ENCODE measurements at regions not wholly inside any gene's neighbourhood (a gene's known extent, or its start where the extent isn't known, plus 50 kb on each side); places are given as distances from the start of the nearest gene placed in this dataset.

DNA sequence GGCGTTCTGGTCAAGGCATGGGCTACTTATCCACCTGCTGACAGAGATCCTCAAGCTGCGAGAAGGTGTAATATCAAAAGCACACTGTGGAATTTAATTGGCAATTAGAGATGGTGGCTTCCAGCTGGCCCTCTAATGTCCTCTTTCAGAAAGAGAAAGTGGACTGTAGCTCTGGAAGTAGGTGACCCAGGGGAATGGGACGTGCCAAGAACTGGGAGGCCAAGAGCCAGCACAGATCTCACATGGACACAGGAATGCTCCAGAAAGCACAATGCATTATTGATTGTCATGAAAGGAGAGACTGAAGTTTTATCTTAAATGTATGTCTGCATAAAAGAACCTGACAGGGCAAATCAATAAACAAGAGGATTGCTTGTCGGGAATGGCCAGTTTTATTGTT, 198.6 kb upstream of the CDH4 start:
- no peak for DNase-seq (ENCODE audit: low read depth in 2 of 2, low spot score in 1 of 2)

DNA sequence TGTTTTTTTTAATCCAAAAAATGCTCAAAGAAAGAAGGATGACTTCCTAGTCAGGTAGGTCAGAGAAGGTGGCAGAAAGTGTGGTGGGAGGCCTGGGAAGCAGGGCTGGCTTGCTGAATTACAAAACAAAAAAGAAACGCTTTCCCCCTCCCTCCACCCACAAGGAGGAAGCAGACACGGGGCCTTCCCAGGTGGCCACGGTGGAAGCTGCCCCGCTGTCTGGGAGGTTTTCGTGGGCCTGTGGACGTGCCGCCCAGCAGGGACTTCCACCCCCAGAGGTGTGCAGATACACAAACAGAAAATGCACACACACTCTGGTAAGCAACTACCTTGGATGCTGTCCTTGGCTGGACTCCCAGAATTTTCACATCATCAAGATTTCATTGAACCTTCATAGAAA, 198.2 kb upstream of the CDH4 start:
- no peak for DNase-seq (ENCODE audit: low read depth in 2 of 2, low spot score in 1 of 2)

DNA sequence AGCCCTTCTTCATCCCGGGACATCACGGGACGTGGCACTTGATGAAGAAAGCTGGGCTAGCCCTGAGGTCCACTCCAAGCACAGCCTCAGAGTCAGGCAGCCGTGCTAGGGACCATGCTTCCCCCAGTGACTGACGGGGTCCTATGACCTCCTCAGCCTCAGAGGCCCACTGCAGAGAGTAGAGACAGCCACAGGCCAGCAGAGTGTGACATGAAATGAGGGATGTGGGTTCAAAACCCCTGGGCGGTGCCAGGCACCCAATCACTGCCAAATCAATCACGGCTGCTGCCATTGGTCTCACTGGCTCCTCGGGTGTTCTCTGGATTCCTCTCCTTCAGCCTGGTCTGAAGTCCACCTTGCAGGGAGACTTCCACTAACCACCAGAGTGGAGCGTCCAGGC, 197.7 kb upstream of the CDH4 start:
- DNase-seq (ENCODE audit: low read depth in 2 of 2, low spot score in 1 of 2) = no peak

DNA sequence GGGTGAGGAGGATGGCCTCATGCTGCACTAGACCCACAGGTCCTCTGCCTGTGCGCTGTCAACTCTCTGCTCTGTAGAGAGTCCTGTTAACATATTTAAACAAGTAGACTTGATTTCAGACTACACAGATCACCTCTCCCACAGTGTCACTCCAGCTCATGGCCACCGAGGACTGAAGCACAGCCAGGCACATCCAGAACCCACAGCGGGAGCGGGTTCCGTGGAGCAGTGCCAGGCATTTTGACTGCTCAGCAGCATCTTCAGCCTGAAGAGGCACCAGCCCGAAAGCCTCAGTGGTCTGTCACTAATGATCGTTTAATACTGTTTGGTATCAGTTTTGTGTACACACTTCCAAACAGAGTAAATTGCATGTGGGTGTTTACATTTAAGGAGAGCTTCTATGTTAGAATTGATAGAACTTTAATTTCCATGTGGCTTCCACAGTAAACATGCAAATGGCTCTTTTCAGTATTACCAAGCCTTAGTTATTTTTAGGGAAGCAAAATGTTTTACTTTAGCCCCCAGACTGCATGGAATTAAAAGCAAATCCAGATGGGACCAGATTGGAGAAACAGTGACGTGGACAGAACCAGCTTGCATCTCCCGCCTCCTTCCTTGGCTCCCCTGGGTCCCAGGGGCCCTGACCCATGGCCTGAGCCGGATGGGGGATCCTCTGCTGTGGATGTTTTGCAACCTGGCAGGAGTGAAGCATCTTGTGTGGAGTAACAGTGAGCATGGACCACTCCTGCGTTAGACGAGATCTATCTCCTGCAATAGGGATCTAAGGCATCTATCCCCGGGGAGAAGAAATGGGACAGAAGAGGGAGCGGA, 196.7 kb upstream of the CDH4 start:
- DNase-seq (ENCODE audit: low read depth in 2 of 2, low spot score in 1 of 2) = no peak

DNA sequence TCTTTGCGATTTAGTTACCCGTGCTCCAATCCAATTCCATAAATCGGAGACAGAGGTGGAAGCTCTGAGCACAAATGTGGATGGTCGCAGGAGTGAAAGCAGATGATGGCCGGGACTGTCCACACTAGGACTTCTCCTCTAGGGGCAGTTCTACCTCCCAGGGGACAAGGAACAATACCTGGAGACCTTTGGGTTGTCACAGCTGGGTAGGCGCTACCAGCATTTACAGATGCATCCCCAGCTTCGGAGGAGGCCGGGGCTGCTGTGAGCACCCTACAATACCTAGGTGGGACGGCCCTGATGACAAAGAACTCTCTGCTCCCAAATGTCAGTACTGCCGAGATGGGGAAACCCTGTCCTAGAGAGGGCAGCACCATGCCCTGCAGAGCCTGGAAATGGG, 195.9 kb upstream of the CDH4 start:
- no peak for DNase-seq (ENCODE audit: low read depth in 2 of 2, low spot score in 1 of 2)

DNA sequence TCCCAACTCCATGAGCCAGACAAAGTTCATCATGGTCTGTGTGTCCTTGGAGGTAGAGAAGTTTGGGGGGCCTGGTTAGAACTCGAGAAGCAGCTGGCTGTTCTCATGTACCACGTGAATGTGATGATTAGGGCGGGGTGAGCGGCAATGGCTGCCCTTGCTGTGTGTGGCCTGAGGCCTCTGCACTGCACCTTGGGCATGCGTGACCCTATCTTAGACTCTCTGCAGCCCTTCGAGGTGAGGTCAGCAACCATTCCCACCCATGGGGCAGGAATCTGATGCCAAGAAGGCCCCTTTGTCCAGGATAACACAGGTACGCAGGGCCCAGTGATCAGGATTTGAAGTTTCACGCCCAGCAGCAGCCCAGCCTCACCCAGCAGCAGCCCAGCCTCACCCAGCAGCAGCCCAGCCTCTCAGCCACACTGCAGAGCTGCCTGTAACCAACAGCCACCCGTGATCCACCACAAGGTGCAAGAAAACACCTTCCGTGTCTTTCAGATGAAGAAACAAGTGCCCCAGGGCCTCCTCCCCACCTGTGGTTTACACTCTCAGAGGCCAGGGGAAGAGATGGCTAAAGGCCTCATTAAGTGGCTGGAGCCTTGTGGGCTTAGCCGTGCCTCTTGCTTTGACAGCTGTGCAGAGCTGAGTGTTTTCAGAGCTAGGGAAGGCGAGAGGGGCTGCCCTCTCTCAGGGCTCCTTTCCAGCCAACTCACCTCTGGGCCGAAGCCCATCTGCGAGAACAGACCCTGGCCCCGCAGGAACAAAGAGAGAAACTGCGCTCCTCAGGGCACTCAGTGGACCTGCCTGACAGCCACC, 195.2 kb upstream of the CDH4 start:
- DNase-seq (ENCODE audit: low read depth in 2 of 2, low spot score in 1 of 2) = no peak

DNA sequence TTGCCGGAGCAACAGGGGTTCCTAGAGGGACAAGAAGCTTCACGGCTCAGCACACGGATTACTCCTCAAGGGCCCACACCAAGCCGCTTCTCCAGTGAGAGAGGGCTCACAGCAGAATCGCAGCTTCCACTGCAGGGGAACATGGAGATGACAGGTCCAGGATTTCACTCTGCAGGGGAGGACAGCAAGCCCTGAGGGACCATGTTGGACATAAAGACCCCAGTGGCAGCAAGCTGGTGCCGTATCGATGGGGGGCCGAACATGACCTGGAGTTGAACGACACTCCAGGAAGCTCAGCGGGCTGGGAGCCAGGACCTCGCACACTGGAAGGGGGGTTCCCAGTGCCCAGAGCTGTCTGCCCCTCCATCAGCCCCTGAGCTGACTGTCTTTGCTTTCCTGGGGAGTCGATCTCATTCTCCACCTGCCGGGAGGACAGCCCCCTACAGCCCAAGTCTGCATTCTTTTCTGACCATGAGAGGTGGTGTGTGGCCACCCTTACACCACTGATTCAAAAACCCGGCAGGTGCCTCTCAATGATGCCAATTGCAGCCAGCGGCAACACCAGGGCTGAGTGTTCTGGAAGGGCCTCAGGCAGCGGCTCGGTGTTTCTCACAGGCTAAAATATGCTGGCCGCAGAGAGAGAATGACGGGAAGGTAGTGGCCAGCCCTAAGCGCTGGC, 194.5 kb upstream of the CDH4 start:
- no peak for DNase-seq (ENCODE audit: low read depth in 2 of 2, low spot score in 1 of 2)

DNA sequence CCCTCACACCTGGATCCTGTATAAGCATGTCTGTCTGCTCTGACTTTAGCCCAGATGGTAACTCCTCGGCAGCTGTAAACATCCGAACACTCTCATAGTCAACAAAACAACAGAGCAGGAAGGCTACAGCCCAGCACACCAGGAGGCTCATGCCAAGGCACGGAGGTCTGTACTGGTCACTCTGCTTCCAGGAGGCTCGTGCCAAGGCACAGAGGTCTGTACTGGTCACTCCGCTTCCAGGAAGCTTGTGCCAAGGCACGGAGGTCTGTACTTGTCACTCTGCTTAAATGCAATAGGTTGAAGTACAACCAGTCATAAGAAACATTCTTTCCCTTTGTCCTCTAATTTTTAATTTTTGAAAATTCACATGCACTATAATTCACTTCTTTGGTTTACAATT, 190.1 kb upstream of the CDH4 start:
- DNase-seq (ENCODE audit: low read depth in 2 of 2, low spot score in 1 of 2) = no peak

DNA sequence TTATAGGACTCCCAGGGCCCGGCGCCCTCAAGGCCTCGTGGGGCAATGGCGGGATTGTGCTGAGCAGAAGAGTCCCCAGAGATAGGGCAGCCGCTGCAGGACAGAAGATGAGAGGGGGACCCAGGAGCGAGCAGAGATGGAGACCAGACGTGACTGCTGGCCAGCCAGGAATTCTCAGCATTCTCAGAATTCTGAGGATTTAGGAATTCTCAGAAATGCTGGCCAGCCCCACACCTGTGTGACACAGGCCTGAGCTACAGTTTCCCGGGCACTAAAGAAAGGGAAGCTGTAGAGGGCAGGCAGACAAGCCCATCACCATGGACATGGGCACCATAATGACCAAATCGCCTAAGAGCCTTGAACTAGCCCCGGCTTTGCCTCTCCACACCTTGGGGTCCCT, 186.2 kb upstream of the CDH4 start:
- no peak for DNase-seq (ENCODE audit: low read depth in 2 of 2, low spot score in 1 of 2)

DNA sequence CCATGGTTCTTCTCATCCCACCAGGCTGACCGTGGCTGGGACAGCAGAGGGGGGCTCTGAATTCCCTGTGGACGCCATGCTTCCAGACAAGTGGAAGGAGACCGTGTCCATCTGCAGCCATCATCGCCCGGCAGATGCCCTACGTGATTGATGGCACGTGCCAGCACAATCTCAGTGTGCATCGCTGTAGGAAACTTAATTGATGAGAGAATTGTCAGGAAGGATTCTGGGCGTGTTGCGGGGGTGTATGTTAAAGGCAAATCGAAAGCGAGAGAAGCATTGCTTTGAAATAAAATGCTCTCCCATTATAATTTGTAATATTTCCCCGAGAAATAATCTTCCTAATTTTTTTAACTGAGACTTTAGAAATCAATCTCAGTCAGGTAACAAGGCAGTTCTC, 185.5 kb upstream of the CDH4 start:
- no peak for DNase-seq (ENCODE audit: low read depth in 2 of 2, low spot score in 1 of 2)

DNA sequence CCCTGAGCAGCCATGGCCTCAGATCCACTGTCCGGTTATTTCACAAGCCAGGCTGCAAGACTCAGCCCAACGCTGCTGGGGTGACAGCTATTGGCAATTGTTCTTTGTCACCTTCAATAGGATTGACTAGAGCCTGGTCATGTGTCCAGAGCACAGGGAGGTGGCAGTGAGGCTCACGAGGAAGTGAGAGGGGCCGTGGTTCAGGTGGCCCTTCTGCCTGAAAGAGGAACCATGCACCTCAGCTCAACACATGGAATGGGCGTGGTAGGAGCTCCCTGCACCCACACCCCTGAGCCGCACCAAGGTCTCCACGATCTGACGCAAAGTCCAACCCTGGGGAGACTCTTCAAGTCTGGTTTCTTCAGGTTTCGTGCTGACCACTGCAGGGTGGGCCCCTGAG, 184.8 kb upstream of the CDH4 start:
- DNase-seq (ENCODE audit: low read depth in 2 of 2, low spot score in 1 of 2) = no peak

DNA sequence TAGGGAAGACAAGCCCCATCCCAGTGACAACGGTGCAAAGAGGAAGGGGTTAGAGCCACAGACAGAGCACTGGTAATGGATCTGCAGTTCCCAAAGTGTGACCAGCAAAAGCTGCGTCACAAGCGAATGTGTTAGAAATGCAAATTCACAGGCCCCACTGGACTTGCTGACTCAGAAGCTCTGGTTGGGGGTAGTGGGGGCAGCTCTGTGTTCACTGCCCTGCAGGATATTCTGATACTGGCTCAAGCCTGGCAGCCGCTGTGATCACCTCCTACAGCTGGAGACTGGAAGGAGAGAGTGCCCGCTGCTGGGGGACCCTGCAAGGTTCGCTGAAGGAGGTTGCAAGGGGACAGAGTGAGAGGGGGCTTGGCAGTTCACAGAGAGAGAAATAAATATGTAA, 179.7 kb upstream of the CDH4 start:
- no peak for DNase-seq (ENCODE audit: low read depth in 2 of 2, low spot score in 1 of 2)

DNA sequence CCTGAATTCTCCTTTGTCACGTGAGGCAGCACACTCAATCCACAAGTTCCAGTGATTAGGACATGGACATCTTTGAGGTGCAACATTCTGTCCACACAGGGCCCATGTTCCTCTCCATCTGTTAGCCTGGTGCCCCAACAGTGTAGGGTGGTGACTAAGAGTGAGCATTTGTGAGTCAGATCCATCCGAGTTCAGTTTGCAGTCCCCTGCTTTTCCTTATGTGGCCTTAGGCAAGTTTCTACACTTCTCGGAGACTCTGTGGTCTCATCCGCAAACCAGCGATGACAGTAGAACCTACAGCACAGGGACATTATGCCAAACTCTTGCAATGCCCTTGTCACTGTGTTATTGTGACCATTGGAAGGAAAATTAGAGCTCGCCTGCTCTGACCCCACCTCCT, 178.7 kb upstream of the CDH4 start:
- DNase-seq (ENCODE audit: low read depth in 2 of 2, low spot score in 1 of 2) = no peak

DNA sequence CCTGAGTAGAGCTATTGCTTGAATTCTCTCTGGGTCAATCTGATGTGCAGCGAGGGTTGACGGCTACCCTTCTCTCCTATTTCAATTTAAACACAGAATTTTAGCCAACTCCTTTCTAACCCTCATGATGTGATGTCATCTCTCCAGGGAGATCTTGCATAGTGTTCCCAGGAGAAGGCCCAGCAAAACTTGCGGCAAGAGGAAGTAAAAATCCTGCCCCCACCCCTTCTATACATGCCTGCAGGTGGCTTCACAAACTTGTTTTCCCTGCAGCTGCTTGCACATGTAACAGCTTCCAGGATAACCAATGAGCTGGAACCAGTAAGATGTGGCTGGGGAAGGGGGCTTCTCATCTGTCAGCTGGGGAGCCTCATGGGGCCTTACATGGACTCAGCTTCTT, 169.3 kb upstream of the CDH4 start:
- no peak for DNase-seq (ENCODE audit: low read depth in 2 of 2, low spot score in 1 of 2)

DNA sequence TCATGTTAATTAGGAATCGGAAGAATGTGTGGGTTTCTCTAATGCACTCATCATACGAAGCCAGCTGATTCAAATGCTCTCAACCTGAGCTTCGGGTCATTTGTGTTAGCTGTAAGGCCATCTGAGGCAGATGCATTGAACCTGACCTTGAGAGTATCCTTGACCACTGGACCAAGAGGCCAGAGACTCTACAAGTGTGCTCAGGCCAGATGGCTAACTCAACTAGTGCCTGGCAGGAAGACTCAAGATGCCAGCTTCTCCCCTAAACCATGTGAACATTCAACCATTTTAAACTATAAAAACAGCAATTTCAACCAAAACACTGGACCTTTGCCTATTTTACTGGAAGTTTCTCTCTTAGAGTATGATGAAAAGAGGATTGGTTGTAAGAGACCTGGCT, 168.6 kb upstream of the CDH4 start:
- no peak for DNase-seq (ENCODE audit: low read depth in 2 of 2, low spot score in 1 of 2)

DNA sequence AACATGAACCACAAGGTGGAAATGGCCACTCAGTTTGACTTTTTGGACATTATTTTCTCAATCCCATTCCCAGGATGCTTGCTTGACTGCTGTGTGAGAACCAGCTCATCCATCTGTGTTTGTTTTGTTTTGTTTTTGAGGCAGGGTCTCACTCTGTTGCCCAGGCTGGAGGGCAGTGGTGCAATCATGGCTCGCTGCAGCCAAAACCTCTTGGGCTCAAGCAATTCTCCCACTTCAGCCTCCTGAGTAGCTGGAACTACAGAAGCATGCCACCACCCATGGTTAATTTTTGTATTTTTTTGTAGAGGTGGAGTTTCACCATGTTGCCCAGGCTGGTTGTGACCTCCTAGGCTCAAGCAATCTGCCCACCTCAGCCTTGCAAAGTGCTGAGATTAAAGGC, 166.0 kb upstream of the CDH4 start:
- DNase-seq (ENCODE audit: low read depth in 2 of 2, low spot score in 1 of 2) = no peak

DNA sequence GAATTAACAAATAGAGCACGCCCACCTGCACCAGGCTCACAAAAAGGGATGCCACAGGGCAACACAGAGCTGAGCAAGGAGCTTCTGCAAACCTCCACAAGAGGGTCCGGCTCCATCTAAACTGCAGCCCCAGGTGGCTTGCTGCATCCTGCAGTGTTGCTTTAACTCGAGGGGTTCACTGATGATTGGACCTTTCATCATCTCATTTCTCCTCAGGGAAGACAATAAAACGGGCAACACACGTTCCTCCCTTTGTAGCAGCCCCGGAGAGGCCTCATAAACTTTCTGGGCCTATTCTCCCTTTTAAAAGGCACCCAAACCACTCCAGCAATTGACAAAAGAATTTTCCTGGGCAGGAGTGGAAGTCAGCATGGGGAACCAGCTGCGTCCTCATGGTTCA, 161.5 kb upstream of the CDH4 start:
- DNase-seq (ENCODE audit: low read depth in 2 of 2, low spot score in 1 of 2) = no peak

DNA sequence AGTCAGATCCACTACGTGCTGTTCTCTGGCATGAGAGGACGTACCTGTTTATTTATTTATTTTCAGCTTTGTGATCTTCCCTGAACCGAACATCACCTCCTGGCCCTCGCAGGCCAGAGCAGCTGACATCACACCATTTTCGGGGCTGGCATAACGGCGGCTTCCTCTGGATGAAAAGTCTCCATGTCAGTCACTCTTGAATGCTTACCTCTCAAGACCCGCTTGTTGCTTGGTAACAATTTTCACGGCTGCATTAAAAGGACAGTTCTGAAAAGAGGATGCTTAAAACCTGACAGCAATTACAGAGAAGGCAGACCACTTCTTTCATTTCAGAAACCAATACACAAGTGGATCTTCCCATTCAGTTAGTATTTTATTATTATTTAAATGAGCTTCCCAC, 159.8 kb upstream of the CDH4 start:
- no peak for DNase-seq (ENCODE audit: low read depth in 2 of 2, low spot score in 1 of 2)

DNA sequence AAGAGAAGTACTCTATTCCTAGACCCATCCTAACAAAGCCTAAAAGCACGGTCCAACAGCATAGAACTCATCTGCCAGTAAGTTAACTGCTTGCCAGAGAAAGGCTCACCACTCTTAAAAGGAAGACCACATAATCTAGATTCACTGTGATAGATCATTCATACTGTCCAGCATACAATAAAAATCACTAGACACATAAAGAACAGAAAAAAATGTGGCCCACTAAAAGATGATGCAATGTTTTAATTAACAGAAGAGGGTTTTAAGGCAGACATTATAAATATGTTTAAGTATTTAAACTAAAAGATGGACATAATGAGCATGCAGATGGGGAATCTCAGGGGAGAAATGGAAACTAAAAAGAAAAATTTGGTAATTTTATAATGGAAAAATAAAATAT, 157.5 kb upstream of the CDH4 start:
- DNase-seq (ENCODE audit: low read depth in 2 of 2, low spot score in 1 of 2) = no peak

DNA sequence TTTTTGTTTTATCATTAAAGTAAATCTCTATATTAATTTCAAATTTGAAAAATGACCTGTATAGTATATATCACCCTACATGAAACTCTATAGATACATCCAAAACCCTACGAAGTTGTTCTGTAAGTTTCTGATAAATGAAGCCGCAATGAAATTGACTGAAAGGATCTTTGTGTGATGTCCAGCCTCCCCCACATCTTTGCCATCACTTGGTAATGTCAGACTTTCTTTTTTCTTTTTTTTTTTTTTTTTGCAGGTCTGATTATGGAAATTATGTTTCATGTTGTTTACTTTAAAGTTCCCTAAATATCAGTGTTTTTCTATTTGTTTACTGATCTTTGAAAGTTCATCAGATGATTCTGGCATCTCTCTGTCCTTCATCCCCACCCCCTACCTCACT, 155.6 kb upstream of the CDH4 start:
- DNase-seq (ENCODE audit: low read depth in 2 of 2, low spot score in 1 of 2) = no peak

DNA sequence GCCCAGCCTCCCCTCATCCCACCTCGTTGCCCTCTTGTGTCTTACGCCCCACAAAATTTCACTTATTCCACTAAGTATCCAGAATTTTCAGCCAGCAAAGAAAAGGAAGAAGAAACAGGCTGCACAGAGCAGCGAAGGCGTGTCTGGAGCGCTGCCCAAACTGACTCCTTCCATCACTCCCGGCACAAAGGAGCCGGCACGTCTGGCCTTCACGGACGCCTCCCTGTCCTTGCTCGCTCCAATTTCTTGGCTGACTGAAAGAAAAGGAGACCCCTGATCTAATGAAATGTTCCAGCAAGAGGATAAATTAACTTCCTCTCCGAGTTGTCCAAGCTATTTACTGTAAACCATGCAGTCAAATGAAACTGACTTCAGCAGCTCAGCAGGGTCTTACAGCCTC, 152.3 kb upstream of the CDH4 start:
- DNase-seq (ENCODE audit: low read depth in 2 of 2, low spot score in 1 of 2) = no peak

DNA sequence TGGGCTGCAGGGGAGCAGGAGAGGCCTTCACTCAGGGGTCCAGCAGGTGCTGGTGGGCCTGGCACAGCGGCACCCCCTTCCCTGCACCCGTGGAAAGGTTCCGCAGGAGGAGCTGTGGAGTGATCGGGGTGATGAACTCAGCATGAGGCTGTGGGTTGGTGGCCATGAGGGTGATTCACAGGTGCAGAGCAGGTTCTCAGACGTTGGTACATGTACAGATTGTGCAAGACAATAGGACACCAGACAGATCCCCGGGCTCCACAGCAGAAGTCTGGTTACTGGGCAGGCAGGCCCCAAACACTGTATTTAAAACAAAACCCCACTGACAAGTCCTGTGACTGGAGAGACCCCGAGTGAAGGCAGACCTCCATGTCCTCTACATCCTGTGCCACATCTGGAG, 151.6 kb upstream of the CDH4 start:
- DNase-seq (ENCODE audit: low read depth in 2 of 2, low spot score in 1 of 2) = no peak
